H1 (cell line): ENCODE measurements at regions not wholly inside any gene's neighbourhood (a gene's known extent, or its start where the extent isn't known, plus 50 kb on each side); places are given as distances from the start of the nearest gene placed in this dataset.

Experiments
- CTCF ChIA-PET: fragments of 300-600 bp; sonication (Branson Sonifier 250); formaldehyde crosslinking; loops from one replicate; lab custom pipeline; 2021; ENCODE audit not compliant: partially characterized antibody; lab: Charles Lee
- POLR2A ChIA-PET: fragments of 300-600 bp; sonication (Branson Sonifier 250); formaldehyde crosslinking; loops from one replicate; lab custom pipeline; 2021; ENCODE audit warnings: inconsistent platforms; ENCODE audit not compliant: partially characterized antibody; lab: Charles Lee
- DNase-seq, 2 experiments: peaks; one replicate each; pipeline versions ENCODE4 v3.0.0 to v3.0.0-alpha.2; 2010 to 2022; ENCODE audit warnings: low spot score in 2 of 2, low read depth in 1 of 2, mixed read lengths in 1 of 2
- FAIRE-seq: peaks from 2 replicates; lab custom pipeline; 2011; peaks lifted over from hg19 to GRCh38; lab: Jason Lieb, UNC
- H2AFZ ChIP-seq: 2 replicates; pipeline ENCODE4 v1.8.1; 2012; ENCODE audit warnings: low read length, inconsistent platforms
- H2AK5ac ChIP-seq: 2 replicates; pipeline ENCODE4 v1.6.1; 2013; ENCODE audit warnings: low read depth, low read length
- H2BK120ac ChIP-seq: replicated peaks from 2 replicates; pipeline ENCODE3; 2013; ENCODE audit warnings: low read depth, low read length, inconsistent platforms
- H2BK12ac ChIP-seq: 2 replicates; pipeline ENCODE4 v1.6.1; 2013; ENCODE audit warnings: low read depth, low read length
- H2BK15ac ChIP-seq: 2 replicates; pipeline ENCODE4 v1.6.1; 2013; ENCODE audit warnings: low read length
- H2BK20ac ChIP-seq: 2 replicates; pipeline ENCODE4 v1.6.1; 2013; ENCODE audit warnings: low read length
- H2BK5ac ChIP-seq: 2 replicates; pipeline ENCODE4 v1.6.1; 2013; ENCODE audit warnings: low read depth, low read length
- H3K14ac ChIP-seq: 2 replicates; pipeline ENCODE4 v1.6.1; 2013; ENCODE audit warnings: inconsistent platforms; ENCODE audit not compliant: insufficient read length
- H3K18ac ChIP-seq: 2 replicates; pipeline ENCODE4 v1.6.1; 2013; ENCODE audit warnings: low read length; ENCODE audit errors: extremely low read depth
- H3K23ac ChIP-seq: 2 replicates; pipeline ENCODE4 v1.6.1; 2013; ENCODE audit warnings: inconsistent platforms; ENCODE audit not compliant: insufficient read length
- H3K23me2 ChIP-seq: 2 replicates; pipeline ENCODE4 v1.6.1; 2013; ENCODE audit warnings: low read depth, low read length
- H3K27ac ChIP-seq: 2 replicates; pipeline ENCODE4 v1.6.1; 2011; ENCODE audit warnings: low read depth, low read length, inconsistent platforms
- H3K27me3 ChIP-seq, 4 experiments: replicated peaks in 1 of 4; 1 replicate in 1 of 4; 2 replicates in 3 of 4; pipeline versions ENCODE4 v1.6.1 to v1.8.1; 2011 to 2013; ENCODE audit warnings: low read length in 3 of 4, mild to moderate bottlenecking in 3 of 4, inconsistent platforms in 2 of 4, mixed read lengths in 2 of 4, moderate library complexity in 1 of 4; ENCODE audit not compliant: control insufficient read depth in 3 of 4, insufficient read depth in 3 of 4; ENCODE audit errors: extremely low read depth in 1 of 4
- H3K36me3 ChIP-seq, 4 experiments: 2 replicates each; pipeline versions ENCODE4 v1.6.1 to v1.8.1; 2011 to 2013; ENCODE audit warnings: mild to moderate bottlenecking in 4 of 4, low read length in 3 of 4, moderate library complexity in 2 of 4, control low read depth in 1 of 4, inconsistent platforms in 1 of 4; ENCODE audit not compliant: insufficient read depth in 4 of 4, control insufficient read depth in 2 of 4
- H3K4ac ChIP-seq: replicated peaks from 2 replicates; pipeline ENCODE3; 2013; ENCODE audit warnings: low read length, low read depth, mixed read lengths, inconsistent platforms; ENCODE audit not compliant: insufficient read length
- H3K4me1 ChIP-seq, 4 experiments: replicated peaks in 1 of 4; 1 replicate in 1 of 4; 2 replicates in 3 of 4; pipeline versions ENCODE4 v1.6.1 to v1.8.1; 2011 to 2013; ENCODE audit warnings: low read length in 3 of 4, inconsistent platforms in 2 of 4, mixed read lengths in 1 of 4; ENCODE audit not compliant: insufficient read depth in 4 of 4, control insufficient read depth in 3 of 4
- H3K4me2 ChIP-seq, 2 experiments: 2 replicates each; pipeline versions ENCODE4 v1.6.1 to v1.8.1; 2011 to 2013; ENCODE audit warnings: low read depth in 2 of 2, low read length in 2 of 2, control low read depth in 1 of 2, inconsistent platforms in 1 of 2, mild to moderate bottlenecking in 1 of 2; ENCODE audit not compliant: insufficient read depth in 1 of 2
- H3K4me3 ChIP-seq, 4 experiments: fragments of 200-600, 300-600 bp in 1 of 4; sonication (generic), shearing (Covaris generic), sonication (Bioruptor Twin) in 1 of 4; 2 replicates each; pipeline versions ENCODE4 v1.5.1 to v1.8.1; 2011 to 2016; ENCODE audit warnings: low read length in 4 of 4, low read depth in 3 of 4, control low read depth in 2 of 4, inconsistent platforms in 2 of 4, mild to moderate bottlenecking in 2 of 4, mixed read lengths in 1 of 4, moderate library complexity in 1 of 4; ENCODE audit not compliant: insufficient read depth in 2 of 4; ENCODE audit errors: extremely low read depth in 1 of 4
- H3K56ac ChIP-seq: replicated peaks from 2 replicates; pipeline ENCODE3; 2013; ENCODE audit warnings: low read depth, mild to moderate bottlenecking, mixed read lengths, low read length, inconsistent platforms; ENCODE audit not compliant: insufficient read length
- H3K79me1 ChIP-seq: 2 replicates; pipeline ENCODE4 v1.6.1; 2013; ENCODE audit warnings: low read depth, low read length, control low read depth
- H3K79me2 ChIP-seq, 2 experiments: 2 replicates each; pipeline versions ENCODE4 v1.6.1 to v1.8.1; 2012 to 2013; ENCODE audit warnings: low read length in 2 of 2, mild to moderate bottlenecking in 2 of 2, inconsistent platforms in 1 of 2; ENCODE audit not compliant: insufficient read depth in 2 of 2, control insufficient read depth in 1 of 2
- H3K9ac ChIP-seq, 4 experiments: replicated peaks in 1 of 4; 1 replicate in 1 of 4; 2 replicates in 3 of 4; pipeline versions ENCODE4 v1.6.1 to v1.8.1; 2011 to 2013; ENCODE audit warnings: low read depth in 3 of 4, low read length in 3 of 4, control low read depth in 2 of 4, mild to moderate bottlenecking in 2 of 4, moderate library complexity in 2 of 4, inconsistent platforms in 1 of 4; ENCODE audit errors: extremely low read depth in 1 of 4
- H3K9me3 ChIP-seq, 2 experiments: 2 replicates each; pipeline versions ENCODE4 v1.6.1 to v1.8.1; 2012 to 2013; ENCODE audit warnings: mild to moderate bottlenecking in 2 of 2, moderate library complexity in 2 of 2, control low read depth in 1 of 2, inconsistent platforms in 1 of 2, low read depth in 1 of 2, low read length in 1 of 2, mixed read lengths in 1 of 2; ENCODE audit not compliant: insufficient read depth in 2 of 2
- H4K20me1 ChIP-seq, 2 experiments: replicated peaks in 1 of 2; 2 replicates each; pipeline versions ENCODE3 to v1.8.1; 2011 to 2013; ENCODE audit warnings: inconsistent platforms in 2 of 2, low read length in 2 of 2, mild to moderate bottlenecking in 1 of 2; ENCODE audit not compliant: insufficient read depth in 2 of 2, control insufficient read depth in 1 of 2
- H4K5ac ChIP-seq: 2 replicates; pipeline ENCODE4 v1.6.1; 2013; ENCODE audit warnings: low read length, low read depth, mixed read lengths, inconsistent platforms; ENCODE audit not compliant: insufficient read length
- H4K8ac ChIP-seq: 2 replicates; pipeline ENCODE4 v1.8.0; 2013; ENCODE audit warnings: mild to moderate bottlenecking, moderate library complexity, low read length, inconsistent platforms; ENCODE audit not compliant: insufficient read depth; ENCODE audit errors: extremely low read depth
- H4K91ac ChIP-seq: replicated peaks from 2 replicates; pipeline ENCODE3; 2013; ENCODE audit warnings: low read length, mixed read lengths, inconsistent platforms; ENCODE audit not compliant: insufficient read length
- ASH2L ChIP-seq: fragments of 200-600, 300-600 bp; sonication (generic); IDR thresholded peaks from one replicate; pipeline ENCODE4 v1.7.1; 2017; ENCODE audit warnings: low read length
- CHD1 ChIP-seq: IDR thresholded peaks from 2 replicates; pipeline ENCODE4 v1.6.1; 2012; ENCODE audit warnings: low read depth, low read length, improper control_type of control experiment
- FOSL1 ChIP-seq: IDR thresholded peaks from 2 replicates; pipeline ENCODE4 v1.6.1; 2011; ENCODE audit warnings: mild to moderate bottlenecking, low read depth, low read length, moderate library complexity; ENCODE audit not compliant: insufficient read depth
- WGBS, 2 experiments: shearing (Covaris generic) in 1 of 2; methylation state at CpG; one replicate each; pipeline versions ENCODE4 v1.1.6 to v1.1.7; 2013 to 2015; ENCODE audit warnings: low lambda C conversion rate in 2 of 2, mixed read lengths in 2 of 2, inconsistent platforms in 1 of 2, low coverage in 1 of 2, missing lambda C conversion rate in 1 of 2; ENCODE audit not compliant: insufficient replicate concordance in 2 of 2, insufficient coverage in 1 of 2, insufficient read length in 1 of 2; ENCODE audit errors: extremely low coverage in 1 of 2, missing lambda C conversion rate in 1 of 2; 5-methylcytosine and 5-hydroxymethylcytosine counted together

DNA sequence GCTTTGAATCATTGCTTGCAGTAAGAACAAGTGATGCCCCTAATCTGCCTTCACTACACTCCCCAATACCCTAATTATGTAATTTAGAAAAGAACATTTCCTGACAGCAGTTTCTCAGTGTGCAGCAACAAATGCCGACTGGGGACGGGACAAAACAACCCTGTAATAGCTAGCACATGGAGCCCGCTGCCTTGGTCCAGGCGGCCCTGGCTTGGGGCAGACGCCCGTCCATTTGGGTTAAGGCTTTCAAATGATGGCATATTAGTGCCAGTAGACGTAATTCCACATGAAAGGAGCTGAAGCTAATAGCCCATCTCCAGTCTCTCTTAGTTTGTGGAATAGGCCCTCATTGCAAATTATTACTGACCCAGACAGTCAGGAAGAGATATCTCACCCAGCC is 150.6 kb upstream of the PITX1 start:
- H4K91ac ChIP-seq = no peak overlapping the region
- no peak overlapping the region for H2BK20ac ChIP-seq
- no peak overlapping the region for H3K4me2 ChIP-seq
- FAIRE-seq (no peak), DNase-seq (no peak)
- no peak overlapping the region for H3K4ac ChIP-seq
- no peaks in the 10 kb centered on the region for H3K79me2 ChIP-seq
- H4K5ac ChIP-seq = no peak overlapping the region
- ChIA-PET POLR2A (no interaction called here), CTCF (interaction anchor here (1.1 to 2.5 kb wide), 3 partner anchors 9 to 267 kb away, joined by 3 to 11 read pairs (median 7); no protein-coding TSS in a partner anchor)
- no peak overlapping the region for H2BK15ac ChIP-seq
- H3K18ac ChIP-seq = no peak overlapping the region
- no peaks in the 10 kb centered on the region for H4K20me1 ChIP-seq
- H3K14ac ChIP-seq = no peak overlapping the region
- peaks cover 0 to 7% (median 3%) of the 10 kb centered on the region in 4 experiments; a peak in 5 of 7 replicates for H3K4me1 ChIP-seq
- H2AFZ ChIP-seq = no peak overlapping the region
- H3K9ac ChIP-seq = no peak overlapping the region
- H2BK12ac ChIP-seq = no peak overlapping the region
- no peaks in the 10 kb centered on the region for H3K27me3 ChIP-seq
- no peaks in the 10 kb centered on the region for H3K23me2 ChIP-seq
- H3K23ac ChIP-seq = no peak overlapping the region
- no peak overlapping the region for H2BK120ac ChIP-seq
- 0 out of 2 replicates have a peak overlapping the region, but pooled peaks have one; percentile 42 for H4K8ac ChIP-seq
- no peak overlapping the region for H3K4me3 ChIP-seq
- H2AK5ac ChIP-seq = no peak overlapping the region
- H3K56ac ChIP-seq = no peak overlapping the region
- no peak overlapping the region for H2BK5ac ChIP-seq
- 85% methylated on average over 7 of the region's 7 CpGs; no CpG with 5 or more reads in 1 of the 2 experiments for WGBS, 2 experiments
- H3K36me3 ChIP-seq = no peaks in the 10 kb centered on the region
- no peaks in the 10 kb centered on the region for H3K79me1 ChIP-seq
- H3K27ac ChIP-seq = no peak overlapping the region
- H3K9me3 ChIP-seq = no peaks in the 10 kb centered on the region
- TF ChIP-seq CHD1 (no peak), FOSL1 (no peak), ASH2L (no peak)
